Right lobe of liver (tissue), 6 donors: ENCODE measurements at regions not wholly inside any gene's neighbourhood (a gene's known extent, or its start where the extent isn't known, plus 50 kb on each side); places are given as distances from the start of the nearest gene placed in this dataset.

Source experiments
- ATAC-seq, 4 donors: fragments of 200-7000 bp; cut with Tn5 transposase; one replicate each; pipeline ENCODE4 v1.9.1; 2020; ENCODE audit warnings: mild to moderate bottlenecking in 4 of 4, moderate library complexity in 4 of 4
- DNase-seq, 3 donors: peaks; one replicate each; pipeline ENCODE4 v3.0.0-alpha.2; 2020
- H3K27ac ChIP-seq, 3 donors: fragments of 200-600 bp; one replicate each; pipeline ENCODE4 v1.8.0; 2022
- H3K27me3 ChIP-seq, 2 donors: fragments of 200-600 bp; one replicate each; pipeline ENCODE4 v1.8.0; 2022
- H3K36me3 ChIP-seq, 4 donors: fragments of 200-600 bp; sonication (generic) in 1 of 4; one replicate each; pipeline versions ENCODE4 v1.5.1 to v1.8.0; 2017 to 2022; ENCODE audit warnings: control low read depth in 1 of 4
- H3K4me1 ChIP-seq, 4 donors: fragments of 200-600 bp; sonication (generic) in 1 of 4; one replicate each; pipeline versions ENCODE4 v1.5.1 to v1.8.0; 2017 to 2022; ENCODE audit warnings: control low read depth in 1 of 4
- H3K4me3 ChIP-seq, 3 donors: fragments of 200-600 bp; one replicate each; pipeline ENCODE4 v1.8.0; 2022
- H3K9me3 ChIP-seq, 4 donors: fragments of 200-600 bp; sonication (generic) in 1 of 4; one replicate each; pipeline versions ENCODE4 v1.5.1 to v1.8.0; 2017 to 2022; ENCODE audit warnings: control low read depth in 1 of 4
- POLR2A ChIP-seq: fragments of 450-650 bp; IDR thresholded peaks from one replicate; pipeline ENCODE4 v1.6.1; 2017; ENCODE audit warnings: antibody characterized with exemption, mild to moderate bottlenecking
- WGBS: methylation state at CpG from one replicate; pipeline ENCODE4 v1.1.6; 2018; ENCODE audit warnings: low coverage, low lambda C conversion rate; ENCODE audit not compliant: insufficient coverage; ENCODE audit errors: missing lambda C conversion rate; 5-methylcytosine and 5-hydroxymethylcytosine counted together
- intact Hi-C, 2 donors: fragments of 100-400 bp; cut with DNase I; formaldehyde crosslinking; loops; one replicate each; pipeline versions ENCODE4 v1.11.2 to v1.14.1; 2022
- TF ChIP-seq, protein P1 (sequence below), 4 donors: fragments of 200-600 bp in 3 of 4; fragments of 450-650 bp in 1 of 4; IDR thresholded peaks; one replicate each; pipeline versions ENCODE4 v1.5.1 to v1.8.0; 2016 to 2022; ENCODE audit warnings: antibody characterized with exemption in 4 of 4, mild to moderate bottlenecking in 2 of 4
- donor health status: DM: no; HTN: yes; CAD: no.
- donor health status: DM: no; HTN: no; CAD: no.
- donor health status: DM: no; HTN: no; CAD: no.
- donor health status: DM: no; HTN: yes; CAD: no.
- donor health status: DM: no; HTN: yes; CAD: no.

DNA sequence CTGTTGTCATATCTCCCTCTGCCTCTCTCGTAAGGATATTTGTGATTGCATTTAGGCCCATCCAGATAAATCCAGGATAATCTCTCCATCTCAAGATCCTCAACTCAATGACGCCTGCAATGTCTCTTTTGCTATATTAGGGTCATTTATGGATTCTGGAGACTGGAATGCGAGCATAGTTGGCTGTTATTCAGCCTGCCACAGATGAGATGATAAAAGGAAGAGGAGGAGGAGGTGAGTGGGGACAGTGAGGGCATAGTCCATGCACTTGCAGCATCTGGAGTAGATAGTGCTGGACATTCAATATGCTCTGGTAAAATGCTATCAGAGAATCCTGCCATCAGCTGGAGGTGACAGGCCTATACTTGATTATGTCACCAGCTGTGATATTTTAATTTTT, 131.6 kb upstream of the CACNA1E start:
- intact Hi-C loops = no loop called here
- Histone ChIP-seq H3K9me3 (no peaks in the 10 kb centered on the region), H3K4me1 (no peaks in the 10 kb centered on the region), H3K27me3 (no peaks in the 10 kb centered on the region), H3K27ac (no peak overlapping the region), H3K36me3 (no peaks in the 10 kb centered on the region), H3K4me3 (no peak overlapping the region)
- 73% methylated on average over 3 of the region's 3 CpGs for WGBS
- TF ChIP-seq, protein P1, sequence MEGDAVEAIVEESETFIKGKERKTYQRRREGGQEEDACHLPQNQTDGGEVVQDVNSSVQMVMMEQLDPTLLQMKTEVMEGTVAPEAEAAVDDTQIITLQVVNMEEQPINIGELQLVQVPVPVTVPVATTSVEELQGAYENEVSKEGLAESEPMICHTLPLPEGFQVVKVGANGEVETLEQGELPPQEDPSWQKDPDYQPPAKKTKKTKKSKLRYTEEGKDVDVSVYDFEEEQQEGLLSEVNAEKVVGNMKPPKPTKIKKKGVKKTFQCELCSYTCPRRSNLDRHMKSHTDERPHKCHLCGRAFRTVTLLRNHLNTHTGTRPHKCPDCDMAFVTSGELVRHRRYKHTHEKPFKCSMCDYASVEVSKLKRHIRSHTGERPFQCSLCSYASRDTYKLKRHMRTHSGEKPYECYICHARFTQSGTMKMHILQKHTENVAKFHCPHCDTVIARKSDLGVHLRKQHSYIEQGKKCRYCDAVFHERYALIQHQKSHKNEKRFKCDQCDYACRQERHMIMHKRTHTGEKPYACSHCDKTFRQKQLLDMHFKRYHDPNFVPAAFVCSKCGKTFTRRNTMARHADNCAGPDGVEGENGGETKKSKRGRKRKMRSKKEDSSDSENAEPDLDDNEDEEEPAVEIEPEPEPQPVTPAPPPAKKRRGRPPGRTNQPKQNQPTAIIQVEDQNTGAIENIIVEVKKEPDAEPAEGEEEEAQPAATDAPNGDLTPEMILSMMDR (IDR thresholded peaks at IDR 0.05) = no peak
- no peak for TF ChIP-seq POLR2A
- DNase-seq (no peak), ATAC-seq (no peak)

DNA sequence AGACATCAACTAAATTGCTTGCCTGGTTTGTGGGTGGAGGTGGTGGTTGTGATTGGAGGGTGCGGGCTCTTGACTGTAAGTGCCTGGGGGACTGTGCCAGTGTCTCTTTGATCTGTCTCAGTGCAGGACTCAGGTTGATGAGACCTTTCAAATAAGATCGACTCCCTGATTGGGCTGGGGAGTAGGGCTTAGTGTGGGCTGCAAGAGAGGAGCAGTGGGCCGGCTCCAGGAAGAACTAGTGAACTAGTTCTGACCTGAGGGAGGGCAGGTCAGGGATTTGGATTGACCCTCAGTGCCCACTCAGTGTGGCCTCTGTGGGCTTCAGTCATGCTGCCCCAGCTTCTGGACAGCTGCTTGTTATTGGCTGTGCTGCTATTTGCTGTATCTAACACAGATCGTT, 130.6 kb upstream of the CACNA1E start:
- no peaks in the 10 kb centered on the region for H3K27me3 ChIP-seq
- no peaks in the 10 kb centered on the region for H3K36me3 ChIP-seq
- H3K27ac ChIP-seq = no peak overlapping the region
- TF ChIP-seq, protein P1 (IDR thresholded peaks at IDR 0.05) = no peak
- no peak for TF ChIP-seq POLR2A
- intact Hi-C loops = no loop called here
- H3K4me1 ChIP-seq = no peaks in the 10 kb centered on the region
- 80% methylated on average over 2 of the region's 4 CpGs for WGBS
- ATAC-seq (no peak), DNase-seq (no peak)
- H3K9me3 ChIP-seq = no peaks in the 10 kb centered on the region
- no peak overlapping the region for H3K4me3 ChIP-seq

DNA sequence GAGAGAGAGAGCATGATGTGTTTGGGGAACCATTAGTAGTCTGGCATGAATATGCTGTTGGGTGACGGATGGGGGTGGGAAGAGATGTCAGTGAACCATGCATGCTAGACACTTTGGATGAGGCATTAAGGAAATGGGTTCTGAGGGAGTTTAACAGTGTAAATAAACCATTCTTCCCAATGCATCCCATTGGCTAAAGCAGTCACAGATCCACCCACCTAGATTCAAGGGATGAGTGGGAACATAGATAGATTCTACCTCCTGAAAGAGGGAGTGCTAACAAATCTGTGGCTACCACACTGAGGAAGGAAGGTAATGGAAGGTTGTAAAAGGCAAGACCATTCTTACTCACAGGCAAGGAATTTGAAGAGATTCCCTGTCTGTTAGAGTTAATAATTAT, 129.8 kb upstream of the CACNA1E start:
- no peaks in the 10 kb centered on the region for H3K27me3 ChIP-seq
- no peaks in the 10 kb centered on the region for H3K36me3 ChIP-seq
- no peak overlapping the region for H3K4me3 ChIP-seq
- 85% methylated on average over 1 of the region's 1 CpG for WGBS
- ATAC-seq (no peak), DNase-seq (no peak)
- no peak for TF ChIP-seq POLR2A
- TF ChIP-seq, protein P1 (IDR thresholded peaks at IDR 0.05) = no peak
- H3K9me3 ChIP-seq = no peaks in the 10 kb centered on the region
- H3K4me1 ChIP-seq = no peaks in the 10 kb centered on the region
- H3K27ac ChIP-seq = no peak overlapping the region
- intact Hi-C loops = no loop called here

DNA sequence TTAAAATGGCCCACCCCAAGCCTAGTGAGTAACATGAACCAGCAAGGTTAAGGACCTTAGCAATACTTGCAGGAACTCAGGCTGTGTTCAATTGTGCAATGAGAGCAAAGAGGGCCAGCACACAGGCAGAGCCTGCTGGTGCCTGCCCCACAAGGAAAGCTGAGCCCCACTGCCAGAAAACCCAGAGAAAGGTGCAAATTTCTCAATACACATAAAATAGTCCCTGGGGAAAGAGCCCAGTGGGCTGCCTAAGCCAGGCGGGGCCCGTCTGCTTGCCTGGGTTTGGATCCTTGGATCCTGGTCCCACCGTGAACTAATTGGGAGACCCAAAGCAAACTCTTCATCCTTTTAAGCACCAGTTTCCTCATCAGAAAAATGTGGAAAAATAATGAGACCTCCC, 128.5 kb upstream of the CACNA1E start:
- no peak for TF ChIP-seq POLR2A
- TF ChIP-seq, protein P1 (IDR thresholded peaks at IDR 0.05) = no peak
- Histone ChIP-seq H3K27ac (no peak overlapping the region), H3K27me3 (no peaks in the 10 kb centered on the region), H3K36me3 (no peaks in the 10 kb centered on the region), H3K4me3 (no peak overlapping the region), H3K9me3 (no peaks in the 10 kb centered on the region), H3K4me1 (no peaks in the 10 kb centered on the region)
- intact Hi-C loops = no loop called here
- WGBS = 92% methylated on average over 3 of the region's 3 CpGs
- ATAC-seq (no peak), DNase-seq (no peak)
